Glutamatergic neuron (in vitro differentiated cells): ENCODE measurements at regions not wholly inside any gene's neighbourhood (a gene's known extent, or its start where the extent isn't known, plus 50 kb on each side); places are given as distances from the start of the nearest gene placed in this dataset.

Experiments
- DNase-seq: peaks from one replicate; pipeline ENCODE4 v3.0.0; 2022
- H3K27ac Mint-ChIP-seq: one replicate; pipeline ENCODE4 v1.8.0; 2020; ENCODE audit warnings: mild to moderate bottlenecking, mixed read lengths, inconsistent platforms; ENCODE audit not compliant: unreplicated experiment
- H3K27me3 Mint-ChIP-seq: one replicate; pipeline ENCODE4 v1.8.0; 2020; ENCODE audit warnings: mild to moderate bottlenecking, moderate library complexity, mixed read lengths, inconsistent platforms; ENCODE audit not compliant: unreplicated experiment
- H3K36me3 Mint-ChIP-seq: one replicate; pipeline ENCODE4 v1.8.0; 2020; ENCODE audit warnings: mild to moderate bottlenecking, mixed read lengths, inconsistent platforms; ENCODE audit not compliant: unreplicated experiment
- H3K4me1 Mint-ChIP-seq: one replicate; pipeline ENCODE4 v1.8.0; 2020; ENCODE audit warnings: mild to moderate bottlenecking, low read depth, mixed read lengths, inconsistent platforms; ENCODE audit not compliant: unreplicated experiment
- H3K4me3 Mint-ChIP-seq: one replicate; pipeline ENCODE4 v1.8.0; 2020; ENCODE audit warnings: mild to moderate bottlenecking, mixed read lengths, inconsistent platforms; ENCODE audit not compliant: unreplicated experiment
- H3K9me3 Mint-ChIP-seq: one replicate; pipeline ENCODE4 v1.8.0; 2020; ENCODE audit warnings: mild to moderate bottlenecking, moderate library complexity, mixed read lengths, inconsistent platforms; ENCODE audit not compliant: unreplicated experiment
- CTCF ChIP-seq: fragments of 200-600 bp; sonication (generic); IDR thresholded peaks from one replicate; pipeline ENCODE4 v1.5.0; 2021; ENCODE audit not compliant: partially characterized antibody, unreplicated experiment

GRCh38 chr4:78720204-78720603 is 55.9 kb upstream of the BMP2K start:
- Mint-ChIP-seq H3K36me3 (peaks cover 10% of the 10 kb centered on the region), H3K9me3 (no peaks in the 10 kb centered on the region), H3K27me3 (peaks cover 3% of the 10 kb centered on the region), H3K27ac (no peak overlapping the region), H3K4me3 (no peak overlapping the region), H3K4me1 (no peaks in the 10 kb centered on the region)
- DNase-seq, result no peak
- TF ChIP-seq CTCF, result no peak

GRCh38 chr4:78720994-78721677 is 55.0 kb upstream of the BMP2K start:
- no peak for TF ChIP-seq CTCF
- H3K4me3 Mint-ChIP-seq, result no peak overlapping the region
- peaks cover 3% of the 10 kb centered on the region for H3K27me3 Mint-ChIP-seq
- peaks cover 10% of the 10 kb centered on the region for H3K36me3 Mint-ChIP-seq
- no peak for DNase-seq
- no peak overlapping the region for H3K27ac Mint-ChIP-seq
- no peaks in the 10 kb centered on the region for H3K4me1 Mint-ChIP-seq
- no peaks in the 10 kb centered on the region for H3K9me3 Mint-ChIP-seq

GRCh38 chr4:78721747-78722146 is 54.4 kb upstream of the BMP2K start:
- Mint-ChIP-seq H3K9me3 (no peaks in the 10 kb centered on the region), H3K27me3 (peaks cover 3% of the 10 kb centered on the region), H3K27ac (no peak overlapping the region), H3K4me3 (no peak overlapping the region), H3K4me1 (no peaks in the 10 kb centered on the region), H3K36me3 (peaks cover 10% of the 10 kb centered on the region)
- DNase-seq, result no peak
- TF ChIP-seq CTCF, result no peak

GRCh38 chr4:78722320-78722719 is 53.8 kb upstream of the BMP2K start:
- no peak for TF ChIP-seq CTCF
- no peak overlapping the region for H3K27ac Mint-ChIP-seq
- H3K4me3 Mint-ChIP-seq, result no peak overlapping the region
- DNase-seq, result no peak
- H3K36me3 Mint-ChIP-seq, result peaks cover 10% of the 10 kb centered on the region
- no peaks in the 10 kb centered on the region for H3K4me1 Mint-ChIP-seq
- no peaks in the 10 kb centered on the region for H3K9me3 Mint-ChIP-seq
- H3K27me3 Mint-ChIP-seq, result peaks cover 3% of the 10 kb centered on the region

- TF ChIP-seq CTCF, result no peak
- no peak for DNase-seq
- H3K4me3 Mint-ChIP-seq, result no peak overlapping the region
- H3K36me3 Mint-ChIP-seq, result peaks cover 10% of the 10 kb centered on the region
- no peak overlapping the region for H3K27ac Mint-ChIP-seq
- H3K9me3 Mint-ChIP-seq, result no peaks in the 10 kb centered on the region
- no peaks in the 10 kb centered on the region for H3K4me1 Mint-ChIP-seq
- peaks cover 3% of the 10 kb centered on the region for H3K27me3 Mint-ChIP-seq
These were observed 53.3 kb upstream of the BMP2K start for GRCh38 chr4:78722878-78723277.
